Daoy (cell line): ENCODE measurements at regions not wholly inside any gene's neighbourhood (a gene's known extent, or its start where the extent isn't known, plus 50 kb on each side); places are given as distances from the start of the nearest gene placed in this dataset.
"Not testable (repeated sequence)": the region's sequence is repeated elsewhere in the genome, so short reads cannot be mapped to it uniquely, and the experiment has no call there.

ENCODE experiments used
- DNase-seq: peaks from one replicate; pipeline ENCODE4 v3.0.0-alpha.2; 2015; ENCODE audit warnings: low read depth

DNA sequence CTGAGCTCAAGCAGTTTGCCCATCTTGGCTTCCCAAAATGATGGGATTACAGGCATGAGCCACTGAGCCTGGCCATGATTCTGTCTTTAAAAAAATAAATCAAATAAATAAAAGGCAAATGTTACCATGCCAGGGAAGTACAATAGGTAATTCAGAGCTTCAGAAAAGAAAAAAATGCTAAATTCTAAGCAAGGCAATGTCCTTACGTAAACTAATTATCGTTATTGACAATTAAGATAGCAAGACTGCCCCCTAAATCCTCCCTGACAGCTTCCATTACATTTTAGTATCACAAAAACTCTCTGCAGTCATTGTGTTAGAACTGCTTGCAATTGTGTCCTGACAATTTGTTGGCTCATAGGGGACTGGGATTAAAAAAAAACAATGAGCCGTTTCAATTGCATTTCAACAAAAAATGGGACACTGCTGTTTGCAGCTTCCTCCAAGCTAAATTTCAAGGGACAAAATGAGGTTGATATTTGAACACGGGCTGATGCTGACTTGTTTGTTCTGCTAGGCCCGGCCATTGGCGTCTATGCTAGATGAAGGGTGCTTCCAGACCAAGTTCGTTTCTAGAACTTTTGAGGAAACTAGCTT, 88.9 kb downstream of the MOGAT1 start:
- no peak for DNase-seq

- no peak for DNase-seq
Measured at GRCh38 chr2:222761888-222762287, 90.4 kb downstream of the MOGAT1 start.

DNA sequence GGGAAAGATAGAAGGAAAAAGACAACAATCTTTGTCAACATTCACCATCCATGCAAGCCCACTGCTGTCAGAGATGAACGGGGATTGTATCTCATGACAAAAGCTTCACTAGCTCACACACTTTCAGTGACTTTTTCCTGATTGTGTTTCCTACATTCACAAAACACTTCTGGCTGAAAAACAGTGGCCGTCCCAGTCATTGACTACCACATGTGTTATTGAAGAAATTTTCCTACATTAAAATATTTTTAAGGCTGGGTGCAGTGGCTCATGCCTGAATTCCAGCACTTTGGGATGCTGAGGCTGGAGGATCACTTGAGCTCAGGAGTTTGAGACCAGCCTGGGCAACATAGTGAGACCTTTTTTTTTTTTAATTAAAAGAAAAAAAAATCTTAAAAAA, 90.9 kb downstream of the MOGAT1 start:
- DNase-seq: no peak

DNA sequence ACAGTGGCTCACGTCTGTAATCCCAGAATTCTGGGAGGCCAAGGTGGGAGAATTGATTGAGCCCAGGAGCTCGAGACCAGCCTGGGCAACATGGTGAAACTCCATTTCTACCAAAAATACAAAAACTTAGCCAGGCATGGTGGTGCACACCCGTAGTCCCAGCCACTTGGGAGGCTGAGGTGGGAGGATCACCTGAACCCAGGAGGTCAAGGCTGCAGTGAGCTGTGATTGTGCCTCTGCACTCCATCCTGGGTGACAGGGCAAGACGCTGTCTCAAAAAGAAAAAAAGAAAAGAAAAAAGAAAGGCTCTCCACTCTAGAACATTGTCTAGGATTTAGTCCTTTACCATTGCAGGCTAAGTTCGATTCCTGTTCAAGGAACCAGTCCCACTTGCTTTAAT, 94.4 kb downstream of the MOGAT1 start:
- not testable (repeated sequence) for DNase-seq

- not testable (repeated sequence) for DNase-seq
Measured at GRCh38 chr2:222768019-222768418, 92.8 kb upstream of the ACSL3 start.

- no peak for DNase-seq
Measured at GRCh38 chr2:222769446-222769845, 91.4 kb upstream of the ACSL3 start.

- no peak for DNase-seq
Measured at GRCh38 chr2:222769941-222770340, 90.9 kb upstream of the ACSL3 start.

- DNase-seq: no peak
Measured at GRCh38 chr2:222771832-222772231, 89.0 kb upstream of the ACSL3 start.

GRCh38 chr2:222774941-222775340, 85.9 kb upstream of the ACSL3 start:
- peak; percentile 23 for DNase-seq

DNA sequence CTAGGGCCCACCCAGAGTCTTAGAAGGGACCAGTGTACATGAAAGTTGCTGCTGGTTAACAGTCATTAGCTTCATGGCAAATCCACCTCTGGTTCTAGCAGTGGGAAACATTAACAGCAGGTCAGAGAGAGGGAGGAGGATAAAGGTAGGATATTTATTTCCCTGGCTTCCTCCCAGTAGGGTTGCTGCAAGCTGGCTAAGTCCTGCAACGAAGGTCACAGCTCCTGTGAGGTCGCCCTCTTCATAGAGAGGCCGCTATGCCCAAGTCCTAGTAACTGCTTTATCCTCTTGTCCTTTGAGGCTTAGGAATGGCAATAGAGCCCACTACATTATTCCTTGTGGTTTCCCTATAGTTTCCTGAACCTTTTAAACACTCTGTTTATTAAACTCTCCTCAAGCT, 84.0 kb upstream of the ACSL3 start:
- DNase-seq: no peak

GRCh38 chr2:222778400-222778799, 82.4 kb upstream of the ACSL3 start:
- DNase-seq: no peak

DNA sequence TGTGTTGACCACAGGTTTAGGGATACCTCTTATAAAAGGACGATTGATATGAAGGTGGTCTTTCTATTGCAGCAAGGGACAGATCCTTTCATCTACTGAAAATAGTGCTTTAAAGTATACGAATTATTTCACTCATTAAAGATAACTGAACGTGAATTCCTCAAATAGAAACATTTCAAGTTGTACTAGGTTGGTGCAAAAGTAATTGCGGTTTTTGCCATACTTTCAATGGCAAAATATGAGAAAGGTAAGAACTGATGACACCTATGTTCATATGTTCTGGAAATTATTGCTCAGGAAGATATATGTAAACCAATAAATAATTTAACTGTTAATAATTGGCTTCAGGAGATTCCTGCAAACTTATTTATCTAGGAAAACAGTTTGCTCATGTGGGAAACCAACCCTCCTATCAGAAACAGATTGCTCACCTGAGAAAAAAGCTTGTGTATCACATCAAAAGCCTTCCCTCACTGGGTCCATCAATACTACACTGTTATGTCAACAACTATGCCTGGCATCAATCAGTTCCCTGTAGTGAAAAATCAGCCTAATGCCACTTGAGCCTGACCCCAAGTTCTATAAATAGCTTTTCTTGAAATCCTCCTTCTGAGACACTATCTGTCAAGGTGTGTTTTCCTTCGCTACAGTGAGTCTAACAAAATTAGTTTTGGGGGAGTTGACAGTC, 81.5 kb upstream of the ACSL3 start:
- no peak for DNase-seq

DNA sequence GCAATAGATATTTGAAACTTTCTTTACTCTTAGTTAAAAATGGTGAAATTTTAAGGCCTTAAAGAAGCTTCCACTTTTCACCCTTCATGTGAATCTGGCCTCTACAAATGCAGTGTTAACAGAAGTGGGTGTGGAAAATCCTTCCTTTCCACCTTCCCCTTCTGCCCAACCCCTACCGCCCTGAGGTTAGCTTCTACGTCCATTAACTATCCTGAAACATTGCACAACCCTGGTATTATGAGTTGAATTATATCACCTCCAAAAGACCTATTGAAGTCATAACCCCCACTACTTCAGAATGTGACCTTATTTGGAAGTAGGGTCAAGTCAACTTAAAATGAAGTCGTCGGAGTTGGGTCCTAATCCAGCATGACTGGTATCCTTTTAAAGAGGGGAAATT, 80.8 kb upstream of the ACSL3 start:
- DNase-seq: no peak

DNA sequence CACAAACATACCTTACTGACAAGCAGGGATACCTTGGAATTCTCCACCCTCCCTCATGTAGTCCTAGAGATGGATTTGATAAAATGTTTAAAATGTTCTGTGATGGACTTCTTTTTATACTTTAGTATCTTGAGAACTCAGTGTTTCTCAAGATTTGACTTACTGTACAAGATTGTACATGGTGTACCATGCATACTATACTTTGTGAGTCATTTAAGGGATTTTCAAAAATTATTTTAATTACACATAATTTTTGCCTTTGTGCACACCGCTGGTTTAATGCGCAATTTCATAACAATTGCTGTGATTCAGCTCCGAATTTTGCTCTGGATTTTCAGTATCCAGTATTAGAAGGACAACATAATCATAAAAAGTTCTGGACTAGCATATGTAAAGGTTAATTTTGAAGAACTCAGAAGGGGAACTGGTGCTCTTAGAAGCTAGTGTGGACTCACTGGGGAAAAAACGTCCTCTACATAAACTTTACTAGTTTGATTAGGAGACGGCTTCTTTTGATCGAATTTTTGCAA, 78.6 kb upstream of the ACSL3 start:
- no peak for DNase-seq

DNA sequence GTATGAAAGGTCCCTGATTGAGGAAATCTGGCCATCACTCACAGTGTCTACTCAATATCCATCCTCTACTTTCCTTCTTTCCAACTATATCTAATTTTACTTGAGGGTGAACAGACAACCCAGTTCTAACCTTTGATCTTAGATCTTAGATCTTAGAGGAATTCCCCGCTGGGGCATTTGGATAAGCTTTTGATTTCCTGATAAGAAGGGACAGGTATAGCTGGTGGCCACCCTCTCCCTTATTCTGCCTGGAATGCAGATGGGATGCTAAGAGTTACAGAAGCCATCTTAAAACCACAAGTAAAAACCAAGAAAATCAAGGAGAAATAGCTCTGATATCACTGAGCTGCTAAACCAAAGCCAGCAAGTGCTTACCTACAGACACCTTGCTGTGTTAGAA, 77.2 kb upstream of the ACSL3 start:
- no peak for DNase-seq

DNA sequence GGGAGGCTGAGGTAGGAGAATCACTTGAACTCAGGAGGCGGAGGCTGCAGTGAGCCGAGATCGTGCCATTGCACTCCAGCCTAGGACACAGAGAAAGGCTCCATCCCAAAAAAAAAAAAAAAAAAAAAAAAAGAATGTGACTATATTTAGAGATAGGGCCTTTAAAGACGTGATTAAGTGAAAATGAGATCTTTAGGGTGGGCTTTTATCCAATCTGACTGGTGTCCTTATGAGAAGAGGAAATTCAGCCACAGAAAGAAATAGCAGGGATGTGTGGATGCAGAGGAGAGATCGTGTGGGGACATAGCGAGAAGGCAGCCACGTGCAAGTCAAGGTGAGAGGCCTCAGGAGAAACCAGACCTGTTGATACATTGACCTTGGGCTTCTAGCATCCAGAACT, 69.9 kb upstream of the ACSL3 start:
- DNase-seq: no peak

DNA sequence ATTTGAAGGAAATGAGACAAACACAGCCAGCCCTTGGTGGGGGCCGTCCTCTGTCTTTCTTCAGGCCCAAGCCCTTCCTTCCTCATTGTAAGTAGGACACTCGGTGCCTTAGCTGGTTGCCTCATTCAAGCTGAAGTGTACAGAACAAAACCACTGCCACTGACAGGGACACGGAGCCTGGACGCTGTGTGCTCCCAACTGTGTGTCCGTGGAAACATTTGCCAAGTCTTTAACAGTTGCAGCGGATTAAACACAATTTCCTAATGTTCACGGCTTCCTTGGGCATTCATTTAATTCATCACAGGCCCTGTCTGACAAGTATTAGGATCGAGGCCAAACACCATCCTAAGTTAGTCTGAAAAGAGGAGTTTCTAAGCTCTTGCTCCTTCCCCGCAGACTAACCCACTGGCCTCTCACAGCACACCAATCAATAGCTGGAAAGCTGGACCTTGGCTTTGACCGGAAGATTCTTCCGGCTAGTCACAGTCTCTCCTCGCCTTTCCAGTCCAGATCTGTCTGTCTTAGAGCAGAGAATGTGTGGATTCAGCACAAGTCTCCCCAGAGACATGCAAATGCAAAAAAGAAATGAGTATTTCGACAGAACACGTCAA, 68.7 kb upstream of the ACSL3 start:
- DNase-seq: no peak

- DNase-seq: no peak
Measured at GRCh38 chr2:222794585-222795449, 66.0 kb upstream of the ACSL3 start.

DNA sequence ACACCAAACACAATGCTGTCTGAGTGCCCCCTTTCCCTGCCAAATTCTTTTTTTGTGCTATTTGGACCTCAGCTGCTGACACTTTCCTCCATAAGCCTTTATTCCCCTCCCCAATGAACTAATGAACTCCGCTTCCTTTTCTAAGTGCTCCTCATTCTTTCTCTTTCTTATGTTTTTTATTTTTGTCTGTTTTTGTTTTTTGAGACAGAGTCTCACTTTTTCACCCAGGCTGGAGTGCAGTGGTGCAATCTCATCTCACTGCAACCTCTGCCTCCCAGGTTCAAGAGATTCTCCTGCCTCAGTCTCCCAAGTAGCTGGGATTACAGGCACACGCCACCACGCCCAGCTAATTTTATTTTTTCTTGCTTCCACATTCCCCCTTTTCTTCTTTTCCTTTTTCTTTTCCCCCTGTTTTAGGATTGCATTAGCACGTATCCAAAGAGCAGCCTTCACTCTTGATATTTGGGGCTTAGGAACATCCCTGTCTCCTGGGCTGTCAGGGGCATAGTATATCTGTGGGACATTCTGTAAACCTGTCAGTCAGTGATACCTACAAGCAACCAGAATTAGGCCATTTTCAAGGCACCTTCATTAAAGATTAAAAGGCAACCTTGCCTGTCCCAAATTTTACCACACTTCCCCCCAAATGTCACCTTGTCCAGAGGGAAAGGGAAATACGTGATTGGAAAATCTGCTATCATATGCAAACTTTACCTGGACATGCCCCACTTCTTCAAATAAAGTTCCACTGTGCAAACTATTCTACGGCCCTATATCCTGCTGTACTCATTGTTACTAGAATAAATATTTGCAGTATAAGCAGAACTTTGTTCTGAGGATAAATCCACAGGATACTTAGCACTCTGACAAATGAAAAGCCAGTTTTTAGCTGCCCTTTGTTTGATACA, 65.1 kb upstream of the ACSL3 start:
- DNase-seq: no peak

DNA sequence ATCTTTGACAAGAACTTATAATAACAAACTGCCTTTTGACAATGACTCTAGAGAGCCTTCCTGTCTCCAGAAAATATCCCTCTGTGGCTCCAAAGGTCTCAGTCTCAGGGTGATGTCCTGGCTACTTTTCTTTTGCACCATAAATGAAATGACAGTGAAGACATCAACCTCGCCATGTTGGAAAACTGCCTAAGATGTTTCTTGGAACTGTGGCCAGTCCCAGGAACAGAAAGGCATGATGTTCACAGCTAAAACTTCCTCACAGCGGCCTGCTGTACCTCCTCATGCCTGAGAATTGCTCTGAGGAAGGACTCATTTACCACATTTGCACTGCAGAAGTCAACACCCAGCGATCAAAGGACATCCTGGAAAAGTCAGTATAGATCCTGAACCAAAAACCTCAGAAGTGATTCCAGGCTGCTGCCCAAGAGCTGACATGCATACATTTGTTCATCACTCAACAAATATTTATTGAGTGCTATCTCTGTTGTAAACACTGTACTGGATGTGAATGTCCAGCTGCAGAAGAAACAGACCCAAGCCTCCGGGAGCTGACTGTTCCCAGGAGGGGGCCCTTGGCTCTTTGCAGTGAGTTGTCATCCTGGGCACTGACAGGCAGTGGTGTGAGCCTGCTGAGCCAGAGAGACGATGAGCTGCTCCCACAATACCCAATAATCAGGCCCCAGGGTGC, 64.3 kb upstream of the ACSL3 start:
- DNase-seq: no peak

- DNase-seq: no peak
Measured at GRCh38 chr2:222797261-222797660, 63.6 kb upstream of the ACSL3 start.
